Activated CD4-positive, alpha-beta T cell treated with anti-CD3 and anti-CD28 coated beads for 24 hours (primary cell): ENCODE measurements at regions not wholly inside any gene's neighbourhood (a gene's known extent, or its start where the extent isn't known, plus 50 kb on each side); places are given as distances from the start of the nearest gene placed in this dataset.

Source experiments
- DNase-seq, 2 donors: peaks; one replicate each; pipeline ENCODE4 v3.0.0-alpha.2; 2020; ENCODE audit warnings: low read depth in 2 of 2

- DNase-seq = no peak
Measured at GRCh38 chr2:126482582-126483464, 173.1 kb upstream of the GYPC start.

GRCh38 chr2:126494593-126494992 is 161.4 kb upstream of the GYPC start:
- no peak for DNase-seq

DNA sequence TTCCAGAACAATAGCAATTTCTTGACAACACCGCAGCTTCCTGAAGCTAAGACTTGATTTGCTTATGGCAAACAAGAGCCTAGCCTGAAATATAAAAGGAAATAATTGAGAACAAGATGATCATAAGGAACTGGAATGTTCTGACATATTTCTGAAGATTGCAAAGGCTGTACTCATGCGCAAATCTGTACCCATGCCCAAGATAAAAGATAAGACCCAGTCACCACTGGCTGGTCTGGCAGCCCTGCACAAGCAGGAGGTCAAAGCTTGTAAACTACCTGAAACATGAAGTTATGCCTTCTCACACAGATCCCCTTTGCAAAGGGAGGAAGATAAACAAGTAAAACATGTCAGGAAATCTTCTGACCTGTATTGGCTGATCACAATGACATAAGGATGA is 160.8 kb upstream of the GYPC start:
- no peak for DNase-seq

- no peak for DNase-seq
Measured at GRCh38 chr2:126496493-126496892, 159.5 kb upstream of the GYPC start.

GRCh38 chr2:126503476-126503875 is 152.5 kb upstream of the GYPC start:
- no peak for DNase-seq

GRCh38 chr2:126504949-126505348 is 151.0 kb upstream of the GYPC start:
- DNase-seq = no peak

DNA sequence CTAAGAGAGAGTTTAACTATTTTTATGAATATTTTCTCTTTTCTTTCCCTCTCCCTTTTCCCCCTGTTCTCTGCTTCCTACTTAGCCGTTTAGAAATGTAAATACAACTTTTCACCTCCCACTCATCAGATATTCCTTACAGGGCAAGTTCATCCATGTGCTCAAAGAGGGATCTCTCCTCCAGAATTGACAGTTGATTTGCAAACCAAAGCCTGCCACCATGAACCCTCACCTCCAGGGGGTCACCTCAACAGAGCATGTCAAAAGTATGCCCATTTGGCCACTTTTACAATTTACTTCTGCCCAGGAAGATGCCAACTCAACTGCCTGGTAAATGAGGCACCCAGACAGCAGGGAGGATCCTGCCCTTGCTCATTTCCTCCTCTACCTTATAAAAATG is 149.2 kb upstream of the GYPC start:
- no peak for DNase-seq

DNA sequence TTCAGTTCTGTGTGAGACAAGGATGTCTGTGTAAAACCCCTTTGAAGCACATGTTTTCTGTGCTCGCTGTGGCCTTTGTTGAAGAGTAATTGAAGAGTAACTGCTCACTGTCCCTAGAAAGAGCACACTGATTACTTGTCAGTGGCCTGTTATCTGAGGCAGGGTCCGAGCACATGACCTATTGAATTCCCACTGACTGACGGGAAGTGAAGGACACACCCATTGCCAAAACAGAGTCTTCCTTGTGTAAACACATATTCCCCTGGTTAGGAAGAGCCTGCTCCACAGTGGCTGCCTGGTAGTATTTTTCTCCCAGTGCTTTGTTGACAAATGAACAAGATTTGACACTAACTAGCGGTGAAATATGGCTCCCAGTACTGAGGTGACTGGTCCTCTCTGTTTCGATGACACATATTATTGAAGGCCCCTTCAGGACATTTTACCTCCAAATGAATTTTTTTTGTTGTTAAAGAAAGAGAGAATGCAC is 148.5 kb upstream of the GYPC start:
- DNase-seq = no peak

GRCh38 chr2:126510356-126510755 is 145.6 kb upstream of the GYPC start:
- no peak for DNase-seq

DNA sequence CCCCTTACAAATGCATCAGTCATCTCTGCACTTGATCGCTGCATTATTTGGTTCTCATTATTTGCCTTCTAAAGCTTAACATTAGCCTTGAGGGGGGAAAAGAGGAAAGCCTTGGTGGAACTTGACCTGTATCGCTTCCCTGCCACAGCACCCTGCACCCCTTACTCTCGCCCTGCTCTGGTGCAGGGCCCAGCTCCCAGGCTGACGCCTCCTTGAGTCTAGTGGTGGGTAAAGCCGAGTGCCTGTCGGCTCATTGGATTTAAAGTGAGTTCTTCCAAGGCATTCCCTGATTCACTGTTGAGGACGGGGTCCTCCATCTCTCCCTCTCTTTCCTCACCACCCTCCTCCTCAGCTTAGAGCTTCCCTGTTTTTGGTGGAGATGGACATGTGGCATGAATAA is 145.0 kb upstream of the GYPC start:
- no peak for DNase-seq

GRCh38 chr2:126512026-126512425 is 143.9 kb upstream of the GYPC start:
- DNase-seq = no peak

DNA sequence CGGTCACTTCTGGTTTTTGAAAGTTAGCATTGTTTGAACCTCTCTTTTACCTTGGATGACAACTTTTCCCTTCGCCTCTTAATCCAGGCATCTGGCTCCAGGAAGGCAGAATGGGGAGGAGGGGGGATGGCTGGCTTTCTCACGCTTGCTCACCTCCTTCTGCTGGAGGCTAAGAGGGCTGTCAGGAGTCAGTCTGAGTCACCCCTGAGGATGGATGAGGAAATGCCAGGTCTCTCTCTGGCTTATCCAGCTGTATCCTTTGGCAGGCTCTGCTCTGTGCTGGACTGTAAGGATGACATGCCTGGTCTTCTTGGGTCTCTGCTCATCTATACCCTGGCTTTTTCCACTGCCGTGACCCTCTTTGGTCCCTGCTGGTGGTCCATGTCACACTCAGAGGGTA is 142.9 kb upstream of the GYPC start:
- no peak for DNase-seq

DNA sequence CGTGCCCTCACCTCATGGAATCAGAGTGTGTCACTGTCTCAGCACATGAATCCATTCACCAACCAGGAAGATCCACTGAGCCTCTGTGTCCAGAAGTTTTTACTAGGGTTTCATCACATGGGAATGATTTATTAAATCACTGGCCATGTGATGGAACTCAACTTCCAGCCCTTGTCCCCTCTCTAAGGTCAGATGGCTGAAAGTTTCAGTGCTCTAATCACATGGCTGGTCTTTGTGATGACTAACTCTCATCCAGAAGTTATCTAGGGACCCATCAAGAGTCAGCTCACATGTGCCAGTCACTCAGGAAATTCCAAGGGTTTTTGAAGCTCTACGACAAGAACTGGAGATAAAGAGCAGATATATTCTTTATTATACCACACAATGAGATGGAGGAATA is 140.5 kb upstream of the GYPC start:
- no peak for DNase-seq

DNA sequence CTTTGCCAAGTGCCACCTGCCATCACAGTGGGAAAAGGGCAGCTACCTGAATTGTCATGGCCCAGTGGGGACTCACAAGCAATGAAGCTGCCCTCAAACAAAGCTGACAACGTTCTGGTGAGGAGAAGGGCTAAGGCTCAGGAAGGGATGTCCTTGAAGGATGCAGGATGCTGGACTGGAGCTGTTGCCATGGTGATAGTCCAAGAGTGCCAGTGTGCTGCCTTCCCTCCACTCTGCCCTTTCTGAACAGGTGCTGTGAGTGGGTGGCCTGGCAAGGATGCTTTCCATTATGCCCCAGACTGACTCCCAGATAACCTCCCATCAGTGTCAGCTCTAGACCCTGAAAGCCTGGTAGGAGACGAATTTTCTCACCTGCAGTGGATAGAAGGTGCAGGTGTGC is 137.8 kb upstream of the GYPC start:
- DNase-seq = no peak

GRCh38 chr2:126527836-126528490 is 128.0 kb upstream of the GYPC start:
- peak; percentile 45 to 60 for DNase-seq

DNA sequence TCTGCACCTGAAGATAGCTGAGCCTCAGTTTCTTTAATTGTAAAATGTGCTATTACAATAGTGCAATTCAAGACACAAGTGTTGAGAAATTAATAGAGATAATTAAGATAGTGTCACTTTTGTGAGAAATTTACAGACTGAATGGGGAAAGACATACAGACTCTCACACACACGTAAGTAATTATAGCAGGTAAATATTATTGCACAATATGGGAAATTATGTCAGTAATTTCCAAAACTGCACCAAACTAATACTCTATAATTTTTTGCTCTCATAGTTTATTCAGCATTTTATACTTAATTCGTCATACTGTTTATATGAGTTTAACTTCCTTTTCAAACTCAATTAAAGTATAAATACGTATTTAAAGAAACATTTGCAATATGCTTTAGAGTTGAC is 124.9 kb upstream of the GYPC start:
- no peak for DNase-seq

- DNase-seq = no peak
Measured at GRCh38 chr2:126534478-126534877, 121.5 kb upstream of the GYPC start.

DNA sequence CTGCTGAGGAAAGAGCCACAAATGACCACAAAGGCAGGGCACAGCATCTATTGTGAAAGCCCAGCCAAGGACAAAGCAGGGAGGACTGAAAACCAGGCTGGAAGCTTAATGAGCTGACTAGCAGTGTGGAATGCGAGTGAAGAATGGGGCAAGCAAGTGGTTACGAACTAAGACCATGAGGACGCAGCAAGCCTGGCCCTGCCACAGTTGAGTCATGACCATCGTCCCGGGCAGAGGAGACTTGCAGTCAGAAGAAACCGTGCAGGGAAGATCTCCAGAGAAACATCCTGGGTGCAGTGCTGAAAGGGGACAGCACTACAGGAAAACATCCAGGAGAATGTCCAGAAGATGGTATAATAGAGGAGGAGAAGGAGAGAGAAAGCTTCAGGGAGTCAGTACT is 120.5 kb upstream of the GYPC start:
- no peak for DNase-seq

DNA sequence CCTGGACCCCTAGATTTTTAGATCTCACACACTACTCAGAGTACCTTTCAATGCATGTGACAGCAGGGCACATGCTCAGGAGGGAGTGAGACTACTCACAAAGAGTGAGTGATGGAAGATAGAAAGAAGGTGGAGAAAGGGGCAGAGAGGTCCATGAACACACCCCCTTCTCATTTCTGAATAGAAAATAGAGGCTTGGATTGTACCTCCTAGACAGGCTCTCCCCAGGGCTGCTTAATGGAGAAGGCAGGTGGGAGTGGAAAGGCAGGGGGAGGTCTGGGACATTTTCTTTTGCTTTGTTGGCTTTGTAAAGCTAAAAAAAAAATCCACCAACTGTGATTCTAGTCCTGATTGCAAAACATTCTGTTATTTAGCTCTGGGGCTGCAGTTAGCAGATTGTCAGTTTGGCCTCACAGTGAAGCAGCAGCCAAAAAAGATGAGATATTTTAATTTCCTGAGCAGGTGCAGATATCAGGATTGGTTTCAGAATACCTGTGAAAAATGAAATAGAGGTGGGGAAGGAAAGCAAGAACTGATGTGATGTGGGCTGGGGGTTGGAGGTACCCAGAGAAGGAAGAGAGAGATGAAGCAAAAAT is 119.3 kb upstream of the GYPC start:
- no peak for DNase-seq

DNA sequence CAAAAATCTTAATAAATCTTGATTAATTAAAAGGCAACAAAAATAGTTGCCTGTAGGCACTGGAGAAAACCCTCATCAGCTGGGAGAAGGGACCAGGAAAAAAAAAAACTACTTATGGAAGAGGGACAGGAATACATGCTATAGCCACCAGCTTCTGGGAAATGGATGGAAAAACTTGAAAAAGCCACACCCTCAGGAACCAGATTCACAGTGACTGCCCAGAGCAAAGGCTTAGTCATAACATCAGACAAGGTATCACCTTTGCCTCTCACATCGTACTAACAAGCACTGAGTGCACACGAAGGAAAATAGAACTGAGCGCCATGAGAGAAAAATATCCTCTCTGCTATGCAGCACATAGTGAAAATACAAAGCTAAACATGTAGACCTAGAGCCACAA is 116.9 kb upstream of the GYPC start:
- DNase-seq = no peak

GRCh38 chr2:126542247-126542646 is 113.7 kb upstream of the GYPC start:
- DNase-seq = no peak

DNA sequence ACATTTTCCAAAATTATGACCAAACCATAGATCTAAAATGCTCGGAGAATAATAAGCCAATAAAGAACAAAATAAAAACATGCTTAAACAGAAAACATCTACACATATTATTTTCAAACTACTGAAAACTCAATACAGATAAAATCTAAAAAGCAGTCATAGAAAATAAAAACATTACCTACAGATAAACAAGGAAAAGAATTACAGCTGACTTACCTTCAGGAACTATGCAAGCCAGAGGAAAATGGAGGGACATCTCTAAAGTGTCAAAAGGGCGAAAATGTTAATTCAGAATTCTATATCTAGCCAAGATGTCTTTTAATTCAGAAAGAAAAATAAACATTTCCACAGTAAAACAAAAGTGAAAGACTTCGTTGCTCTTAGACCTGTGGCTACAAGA is 112.9 kb upstream of the GYPC start:
- no peak for DNase-seq

DNA sequence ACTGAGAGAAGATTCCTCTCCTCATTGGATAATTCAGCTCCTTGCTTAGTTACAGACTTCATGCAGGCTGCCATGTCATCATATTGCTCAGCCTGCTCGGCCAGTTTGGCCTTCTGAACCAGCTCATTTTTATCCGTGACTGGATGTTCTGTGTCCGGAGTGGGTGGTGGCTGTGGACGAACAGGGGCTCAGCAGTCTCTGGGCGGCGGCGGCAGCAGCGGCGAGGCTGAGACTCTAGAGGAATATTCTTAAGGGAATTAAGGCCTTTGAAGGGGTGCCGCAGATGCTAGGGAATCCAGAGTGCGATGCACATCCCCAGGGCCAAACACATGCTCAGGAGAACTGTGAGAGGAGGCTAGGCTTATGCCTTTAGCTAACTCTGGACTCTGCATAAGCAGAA is 97.9 kb upstream of the GYPC start:
- DNase-seq = no peak
